Fibroblast of the aortic adventitia (primary cell): ENCODE measurements at regions not wholly inside any gene's neighbourhood (a gene's known extent, or its start where the extent isn't known, plus 50 kb on each side); places are given as distances from the start of the nearest gene placed in this dataset.

ENCODE experiments used
- DNase-seq: peaks from one replicate; pipeline ENCODE4 v3.0.0-alpha.2; 2010; ENCODE audit warnings: low read depth
- H3K4me3 ChIP-seq: 2 replicates; pipeline ENCODE4 v1.5.1; 2011; ENCODE audit warnings: low read depth, mild to moderate bottlenecking, control low read depth, low read length, moderate library complexity
- CTCF ChIP-seq: IDR thresholded peaks from 2 replicates; pipeline ENCODE4 v1.5.1; 2011; ENCODE audit warnings: mild to moderate bottlenecking, low read length, control low read depth, inconsistent platforms; ENCODE audit not compliant: insufficient read depth

GRCh38 chr17:73749337-73749823 lies 105.1 kb upstream of the SDK2 start:
- TF ChIP-seq CTCF = no peak
- DNase-seq = no peak
- no peak overlapping the region for H3K4me3 ChIP-seq

GRCh38 chr17:73749928-73750605 lies 105.8 kb upstream of the SDK2 start:
- no peak for TF ChIP-seq CTCF
- no peak overlapping the region for H3K4me3 ChIP-seq
- DNase-seq = no peak

GRCh38 chr17:73750975-73751374 lies 106.7 kb upstream of the SDK2 start:
- TF ChIP-seq CTCF = no peak
- H3K4me3 ChIP-seq = no peak overlapping the region
- no peak for DNase-seq

GRCh38 chr17:73753751-73754496 lies 109.7 kb upstream of the SDK2 start:
- no peak for DNase-seq
- TF ChIP-seq CTCF = no peak
- H3K4me3 ChIP-seq = no peak overlapping the region

- TF ChIP-seq CTCF = no peak
- H3K4me3 ChIP-seq = no peak overlapping the region
- DNase-seq = no peak
Observed at GRCh38 chr17:73754886-73755400, 110.7 kb upstream of the SDK2 start.

- H3K4me3 ChIP-seq = no peak overlapping the region
- no peak for TF ChIP-seq CTCF
- DNase-seq = no peak
Observed at GRCh38 chr17:73757420-73757819, 113.2 kb upstream of the SDK2 start.
